Erythroblast (primary cell): ENCODE measurements at regions not wholly inside any gene's neighbourhood (a gene's known extent, or its start where the extent isn't known, plus 50 kb on each side); places are given as distances from the start of the nearest gene placed in this dataset.

Source experiments
- GATA1 ChIP-seq: IDR thresholded peaks from 2 replicates; pipeline ENCODE4 v1.6.1; 2011; ENCODE audit warnings: low read depth, mild to moderate bottlenecking, control low read depth, low read length, moderate library complexity
- POLR2A ChIP-seq: IDR thresholded peaks from 2 replicates; pipeline ENCODE4 v1.6.1; 2011; ENCODE audit warnings: mild to moderate bottlenecking, low read length

DNA sequence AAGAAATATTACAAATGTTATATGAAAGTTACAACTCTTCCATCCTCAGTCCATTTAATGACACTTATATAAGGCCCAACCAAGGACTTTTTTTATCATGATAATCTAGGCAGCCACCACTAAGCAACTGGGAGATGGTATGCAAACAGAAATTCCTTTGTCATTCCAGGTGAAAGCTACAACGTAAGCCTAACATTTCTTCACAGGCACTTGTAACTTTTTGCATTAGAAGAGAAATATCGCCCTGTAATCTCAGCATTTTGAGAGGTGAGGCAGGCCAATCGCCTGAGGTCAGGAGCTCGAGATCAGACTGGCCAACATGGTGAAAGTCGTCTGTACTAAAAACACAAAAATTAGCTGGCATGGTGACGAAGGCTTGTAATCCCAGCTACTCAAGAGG lies 581.2 kb upstream of the SLC8A1 start:
- TF ChIP-seq POLR2A (no peak), GATA1 (no peak)
